ENCODE measurements at regions not wholly inside any gene's neighbourhood (a gene's known extent, or its start where the extent isn't known, plus 50 kb on each side); places are given as distances from the start of the nearest gene placed in this dataset.

DNA sequence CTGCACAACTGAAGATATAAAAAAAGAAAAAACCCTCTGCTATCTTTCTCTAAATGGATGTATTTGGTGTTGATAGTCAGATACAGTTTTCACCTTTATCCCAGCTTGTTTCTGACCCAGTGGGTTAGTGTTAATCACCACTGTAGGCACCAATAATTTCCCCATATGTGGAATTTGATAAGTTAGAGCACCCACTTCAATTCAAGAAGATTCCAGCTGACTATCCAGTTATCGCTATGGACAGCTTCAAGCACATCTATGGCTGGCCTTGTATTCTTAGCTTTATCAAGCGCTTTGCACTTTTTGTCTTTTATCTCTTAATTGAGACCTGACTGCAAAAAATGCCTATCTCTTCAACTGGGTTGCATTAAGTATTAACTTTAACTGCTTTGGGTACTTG, 200.4 kb downstream of the NR4A2 start:
- DNase-seq: no peak
- 83 to 93% methylated on average over 2 of the region's 2 CpGs for WGBS, 2 donors
- intact Hi-C loops (cut with DNase I; ENCODE audit: low total_unique reads): no loop called here

DNA sequence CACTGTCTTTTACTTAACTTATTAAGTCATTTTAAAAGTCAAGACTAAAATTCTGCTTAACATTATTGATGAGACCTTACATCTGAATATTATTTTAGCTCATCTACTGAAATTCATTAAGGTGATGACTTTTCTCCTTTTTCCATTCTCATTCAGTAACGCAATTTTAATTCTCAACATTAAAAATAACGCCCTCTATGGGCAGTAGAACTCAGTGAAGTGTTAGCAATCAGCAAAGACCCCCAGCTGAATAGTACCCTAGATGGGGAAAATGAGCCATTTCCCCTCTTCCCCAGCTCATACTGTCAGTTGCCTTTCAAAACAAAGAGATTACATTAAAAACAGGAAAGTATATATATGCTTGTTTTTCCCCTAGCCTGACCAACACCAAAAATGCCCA, 203.3 kb downstream of the NR4A2 start:
- no peak for DNase-seq
- Histone ChIP-seq H3K36me3 (ENCODE audit: low read depth, missing control alignments) (no peaks in the 10 kb centered on the region), H3K27ac (no peak overlapping the region), H3K27me3 (no peaks in the 10 kb centered on the region), H3K9me3 (no peaks in the 10 kb centered on the region), H3K4me3 (no peak overlapping the region), H3K4me1 (no peaks in the 10 kb centered on the region)
- 75 to 76% methylated on average over 2 of the region's 2 CpGs for WGBS, 2 donors
- TF ChIP-seq CTCF (IDR thresholded peaks at IDR 0.05) (no peak), POLR2A (IDR thresholded peaks at IDR 0.05) (no peak)
- intact Hi-C loops (cut with DNase I; ENCODE audit: low total_unique reads): no loop called here

More for the DNA sequence above, 200.4 kb downstream of the NR4A2 start:
- H3K4me1 ChIP-seq: no peaks in the 10 kb centered on the region
- H3K36me3 ChIP-seq (ENCODE audit: low read depth, missing control alignments): no peaks in the 10 kb centered on the region
- H3K9me3 ChIP-seq: no peaks in the 10 kb centered on the region
- no peak for TF ChIP-seq CTCF (IDR thresholded peaks at IDR 0.05)
- H3K27me3 ChIP-seq: no peaks in the 10 kb centered on the region
- no peak overlapping the region for H3K4me3 ChIP-seq
- H3K27ac ChIP-seq: no peak overlapping the region

- Histone ChIP-seq H3K36me3 (ENCODE audit: low read depth, missing control alignments) (no peaks in the 10 kb centered on the region), H3K27ac (no peak overlapping the region), H3K9me3 (no peaks in the 10 kb centered on the region), H3K4me1 (no peaks in the 10 kb centered on the region), H3K4me3 (no peak overlapping the region), H3K27me3 (no peaks in the 10 kb centered on the region)
- WGBS, 2 donors: 70 to 79% methylated on average over 7 of the region's 7 CpGs
- no peak for DNase-seq
- intact Hi-C loops (cut with DNase I; ENCODE audit: low total_unique reads): no loop called here
- TF ChIP-seq CTCF (IDR thresholded peaks at IDR 0.05) (no peak), POLR2A (IDR thresholded peaks at IDR 0.05) (no peak)
These were observed 207.5 kb downstream of the NR4A2 start for GRCh38 chr2:156125018-156125417.

- TF ChIP-seq POLR2A (IDR thresholded peaks at IDR 0.05) (no peak), CTCF (IDR thresholded peaks at IDR 0.05) (no peak)
- DNase-seq: no peak
These were observed 208.1 kb downstream of the NR4A2 start for GRCh38 chr2:156124458-156124857.

DNA sequence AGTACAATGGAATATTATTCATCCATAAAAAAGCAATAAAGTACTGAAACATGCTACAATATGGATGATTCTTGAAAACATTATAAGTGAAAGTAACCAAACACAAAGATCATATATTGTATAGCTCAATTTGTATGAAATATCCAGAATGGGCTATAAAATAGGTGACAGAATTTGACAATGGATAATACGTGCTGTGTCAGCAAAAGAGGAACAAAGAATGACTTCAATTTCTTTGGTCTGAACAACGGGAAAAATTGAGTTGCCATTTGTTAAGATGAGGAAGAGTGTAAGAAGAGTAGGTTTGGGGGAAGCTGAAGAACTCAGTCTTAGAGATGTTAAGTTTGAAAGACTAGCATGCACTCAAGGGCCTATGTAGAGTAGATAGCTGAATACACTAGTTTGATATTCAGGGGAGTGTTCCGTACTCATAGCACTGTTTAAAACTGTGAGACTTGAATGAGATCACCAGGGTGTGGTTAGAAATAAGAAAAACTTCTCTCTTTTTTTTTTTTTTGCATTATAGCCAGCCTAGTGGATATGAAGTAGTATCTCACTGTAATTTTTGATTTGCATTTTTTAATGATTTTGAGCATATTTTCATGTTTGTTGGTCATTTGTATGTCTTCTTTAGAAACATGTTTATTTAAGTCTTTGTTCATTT, 213.6 kb downstream of the NR4A2 start:
- intact Hi-C loops (cut with DNase I; ENCODE audit: low total_unique reads): no loop called here

More at GRCh38 chr2:156124458-156124857, 208.1 kb downstream of the NR4A2 start:
- Histone ChIP-seq H3K27ac (no peak overlapping the region), H3K36me3 (ENCODE audit: low read depth, missing control alignments) (no peaks in the 10 kb centered on the region), H3K27me3 (no peaks in the 10 kb centered on the region), H3K4me1 (no peaks in the 10 kb centered on the region), H3K9me3 (no peaks in the 10 kb centered on the region), H3K4me3 (no peak overlapping the region)
- intact Hi-C loops (cut with DNase I; ENCODE audit: low total_unique reads): no loop called here

More for the DNA sequence above, 213.6 kb downstream of the NR4A2 start:
- no peak for DNase-seq
- Histone ChIP-seq H3K27ac (no peak overlapping the region), H3K9me3 (no peaks in the 10 kb centered on the region), H3K36me3 (ENCODE audit: low read depth, missing control alignments) (no peaks in the 10 kb centered on the region), H3K4me1 (no peaks in the 10 kb centered on the region), H3K27me3 (no peaks in the 10 kb centered on the region), H3K4me3 (no peak overlapping the region)
- 73 to 88% methylated on average over 3 of the region's 3 CpGs for WGBS, 2 donors
- TF ChIP-seq CTCF (IDR thresholded peaks at IDR 0.05) (no peak), POLR2A (IDR thresholded peaks at IDR 0.05) (no peak)

Data from testis (tissue), 2 donors.